ENCODE measurements at regions not wholly inside any gene's neighbourhood (a gene's known extent, or its start where the extent isn't known, plus 50 kb on each side); places are given as distances from the start of the nearest gene placed in this dataset.

GRCh38 chr6:68256391-68256790 lies 378.7 kb upstream of the ADGRB3 start:
- TF ChIP-seq, protein P1, sequence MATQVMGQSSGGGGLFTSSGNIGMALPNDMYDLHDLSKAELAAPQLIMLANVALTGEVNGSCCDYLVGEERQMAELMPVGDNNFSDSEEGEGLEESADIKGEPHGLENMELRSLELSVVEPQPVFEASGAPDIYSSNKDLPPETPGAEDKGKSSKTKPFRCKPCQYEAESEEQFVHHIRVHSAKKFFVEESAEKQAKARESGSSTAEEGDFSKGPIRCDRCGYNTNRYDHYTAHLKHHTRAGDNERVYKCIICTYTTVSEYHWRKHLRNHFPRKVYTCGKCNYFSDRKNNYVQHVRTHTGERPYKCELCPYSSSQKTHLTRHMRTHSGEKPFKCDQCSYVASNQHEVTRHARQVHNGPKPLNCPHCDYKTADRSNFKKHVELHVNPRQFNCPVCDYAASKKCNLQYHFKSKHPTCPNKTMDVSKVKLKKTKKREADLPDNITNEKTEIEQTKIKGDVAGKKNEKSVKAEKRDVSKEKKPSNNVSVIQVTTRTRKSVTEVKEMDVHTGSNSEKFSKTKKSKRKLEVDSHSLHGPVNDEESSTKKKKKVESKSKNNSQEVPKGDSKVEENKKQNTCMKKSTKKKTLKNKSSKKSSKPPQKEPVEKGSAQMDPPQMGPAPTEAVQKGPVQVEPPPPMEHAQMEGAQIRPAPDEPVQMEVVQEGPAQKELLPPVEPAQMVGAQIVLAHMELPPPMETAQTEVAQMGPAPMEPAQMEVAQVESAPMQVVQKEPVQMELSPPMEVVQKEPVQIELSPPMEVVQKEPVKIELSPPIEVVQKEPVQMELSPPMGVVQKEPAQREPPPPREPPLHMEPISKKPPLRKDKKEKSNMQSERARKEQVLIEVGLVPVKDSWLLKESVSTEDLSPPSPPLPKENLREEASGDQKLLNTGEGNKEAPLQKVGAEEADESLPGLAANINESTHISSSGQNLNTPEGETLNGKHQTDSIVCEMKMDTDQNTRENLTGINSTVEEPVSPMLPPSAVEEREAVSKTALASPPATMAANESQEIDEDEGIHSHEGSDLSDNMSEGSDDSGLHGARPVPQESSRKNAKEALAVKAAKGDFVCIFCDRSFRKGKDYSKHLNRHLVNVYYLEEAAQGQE (IDR thresholded peaks at IDR 0.05; ENCODE audit: insufficient read depth in 1 of 2, low read depth in 2 of 2, low read length in 2 of 2) = no peak
- TF ChIP-seq TAF1 (IDR thresholded peaks at IDR 0.05; ENCODE audit: borderline replicate concordance, insufficient read depth, low read length) = no peak
- TF ChIP-seq SIN3A (IDR thresholded peaks at IDR 0.05; ENCODE audit: borderline replicate concordance, insufficient read depth, low read length) = no peak

GRCh38 chr6:68252632-68253031 lies 382.4 kb upstream of the ADGRB3 start:
- TF ChIP-seq SIN3A (IDR thresholded peaks at IDR 0.05; ENCODE audit: borderline replicate concordance, insufficient read depth, low read length) (no peak), TAF1 (IDR thresholded peaks at IDR 0.05; ENCODE audit: borderline replicate concordance, insufficient read depth, low read length) (no peak), FOXP2 (optimal IDR thresholded peaks at IDR 0.05; ENCODE audit: borderline replicate concordance, extremely low read depth, extremely low read length, insufficient read depth) (no peak), POLR2AphosphoS5 (IDR thresholded peaks at IDR 0.05; ENCODE audit: low read depth, low read length) (no peak)
- TF ChIP-seq, protein P1 (IDR thresholded peaks at IDR 0.05; ENCODE audit: insufficient read depth in 1 of 2, low read depth in 2 of 2, low read length in 2 of 2) = no peak

GRCh38 chr6:68247782-68248181 lies 387.3 kb upstream of the ADGRB3 start:
- TF ChIP-seq POLR2AphosphoS5 (IDR thresholded peaks at IDR 0.05; ENCODE audit: low read depth, low read length) (no peak), TAF1 (IDR thresholded peaks at IDR 0.05; ENCODE audit: borderline replicate concordance, insufficient read depth, low read length) (no peak), FOXP2 (optimal IDR thresholded peaks at IDR 0.05; ENCODE audit: borderline replicate concordance, extremely low read depth, extremely low read length, insufficient read depth) (no peak), SIN3A (IDR thresholded peaks at IDR 0.05; ENCODE audit: borderline replicate concordance, insufficient read depth, low read length) (no peak)
- TF ChIP-seq, protein P1 (IDR thresholded peaks at IDR 0.05; ENCODE audit: insufficient read depth in 1 of 2, low read depth in 2 of 2, low read length in 2 of 2) = no peak

- TF ChIP-seq FOXP2 (optimal IDR thresholded peaks at IDR 0.05; ENCODE audit: borderline replicate concordance, extremely low read depth, extremely low read length, insufficient read depth) = no peak
- no peak for TF ChIP-seq TAF1 (IDR thresholded peaks at IDR 0.05; ENCODE audit: borderline replicate concordance, insufficient read depth, low read length)
- TF ChIP-seq, protein P1 (IDR thresholded peaks at IDR 0.05; ENCODE audit: insufficient read depth in 1 of 2, low read depth in 2 of 2, low read length in 2 of 2) = no peak
- TF ChIP-seq POLR2AphosphoS5 (IDR thresholded peaks at IDR 0.05; ENCODE audit: low read depth, low read length) = no peak
- TF ChIP-seq SIN3A (IDR thresholded peaks at IDR 0.05; ENCODE audit: borderline replicate concordance, insufficient read depth, low read length) = no peak
These were observed 394.4 kb upstream of the ADGRB3 start for GRCh38 chr6:68240726-68241125.

GRCh38 chr6:68239034-68239433 lies 396.0 kb upstream of the ADGRB3 start:
- no peak for TF ChIP-seq FOXP2 (optimal IDR thresholded peaks at IDR 0.05; ENCODE audit: borderline replicate concordance, extremely low read depth, extremely low read length, insufficient read depth)
